IMR-90 (cell line): ENCODE measurements at regions not wholly inside any gene's neighbourhood (a gene's known extent, or its start where the extent isn't known, plus 50 kb on each side); places are given as distances from the start of the nearest gene placed in this dataset.
A peak's percentile ranks its signal among the peaks of the same experiment; 100 is the strongest.

Experiments used
- ATAC-seq: fragments of 200-7000 bp; cut with Tn5 transposase; 2 replicates; pipeline ENCODE4 v1.9.1; 2020; ENCODE audit warnings: low read depth, mild to moderate bottlenecking, moderate library complexity
- BruUV-seq: library from RNA; stranded (reverse); fragments of 400-500 nt; replicated peaks from 2 replicates; lab custom pipeline; 2021; lab: Mats Ljungman, UMichigan
- CTCF ChIA-PET: fragments of 300-600 bp; formaldehyde crosslinking; extraction: SDS; loops from one replicate; lab custom pipeline; 2021; ENCODE audit warnings: antibody characterized with exemption; lab: Yijun Ruan, JAX
- POLR2A ChIA-PET: fragments of 300-600 bp; sonication (Branson Sonifier 250); formaldehyde crosslinking; loops from one replicate; lab custom pipeline; 2022; ENCODE audit warnings: antibody characterized with exemption; ENCODE audit not compliant: unreplicated experiment; lab: Charles Lee
- DNase-seq: peaks from one replicate; pipeline ENCODE4 v3.0.0; 2013
- H2AFZ ChIP-seq: replicated peaks from 2 replicates; pipeline ENCODE3; 2013; ENCODE audit warnings: low read length, mild to moderate bottlenecking; ENCODE audit not compliant: poor library complexity
- H2AK5ac ChIP-seq: 2 replicates; pipeline ENCODE4 v1.6.1; 2013; ENCODE audit warnings: low read depth, low read length, inconsistent platforms
- H2AK9ac ChIP-seq: replicated peaks from 2 replicates; pipeline ENCODE3; 2013; ENCODE audit warnings: mild to moderate bottlenecking, low read depth, low read length, moderate library complexity; ENCODE audit not compliant: poor library complexity
- H2BK120ac ChIP-seq: 2 replicates; pipeline ENCODE4 v1.6.1; 2013; ENCODE audit warnings: low read depth, low read length, inconsistent platforms
- H2BK15ac ChIP-seq: 3 replicates; pipeline ENCODE4 v1.6.1; 2013; ENCODE audit warnings: low read depth, low read length, inconsistent platforms
- H2BK20ac ChIP-seq: 2 replicates; pipeline ENCODE4 v1.6.1; 2013; ENCODE audit warnings: low read depth, mild to moderate bottlenecking, inconsistent platforms, low read length, moderate library complexity
- H2BK5ac ChIP-seq: 2 replicates; pipeline ENCODE4 v1.6.1; 2013; ENCODE audit warnings: mild to moderate bottlenecking, low read depth, low read length, inconsistent platforms; ENCODE audit not compliant: poor library complexity, severe bottlenecking
- H3K14ac ChIP-seq: replicated peaks from 2 replicates; pipeline ENCODE4 v1.6.1; 2013; ENCODE audit warnings: low read depth, low read length, inconsistent platforms
- H3K18ac ChIP-seq: 2 replicates; pipeline ENCODE4 v1.6.1; 2013; ENCODE audit warnings: low read depth, low read length, control low read depth
- H3K23ac ChIP-seq: 2 replicates; pipeline ENCODE4 v1.6.1; 2013; ENCODE audit warnings: low read depth, low read length, inconsistent platforms
- H3K27ac ChIP-seq: 2 replicates; pipeline ENCODE4 v1.5.1; 2013; ENCODE audit warnings: mild to moderate bottlenecking, control low read depth, low read length; ENCODE audit not compliant: insufficient read depth
- H3K27me3 ChIP-seq: 2 replicates; pipeline ENCODE4 v1.6.1; 2013; ENCODE audit warnings: low read length; ENCODE audit not compliant: control insufficient read depth, insufficient read depth
- H3K36me3 ChIP-seq: 2 replicates; pipeline ENCODE4 v1.6.1; 2013; ENCODE audit warnings: low read length, mixed read lengths; ENCODE audit not compliant: control insufficient read depth, insufficient read depth
- H3K4ac ChIP-seq: 2 replicates; pipeline ENCODE4 v1.6.1; 2013; ENCODE audit warnings: low read depth, low read length, inconsistent platforms
- H3K4me1 ChIP-seq: 2 replicates; pipeline ENCODE4 v1.6.1; 2013; ENCODE audit warnings: low read length, mixed read lengths; ENCODE audit not compliant: control insufficient read depth, insufficient read depth
- H3K4me2 ChIP-seq: 2 replicates; pipeline ENCODE4 v1.6.1; 2013; ENCODE audit warnings: low read depth, mild to moderate bottlenecking, control low read depth, low read length, moderate library complexity
- H3K4me3 ChIP-seq: 2 replicates; pipeline ENCODE4 v1.5.1; 2013; ENCODE audit warnings: low read depth, mild to moderate bottlenecking, control low read depth, low read length, moderate library complexity; ENCODE audit not compliant: insufficient read depth
- H3K56ac ChIP-seq: 2 replicates; pipeline ENCODE4 v1.6.1; 2013; ENCODE audit warnings: low read length, inconsistent platforms; ENCODE audit not compliant: insufficient read depth; ENCODE audit errors: extremely low read depth
- H3K79me1 ChIP-seq, 2 experiments: 2 replicates each; pipeline ENCODE4 v1.6.1; 2013; ENCODE audit warnings: low read length in 2 of 2, inconsistent platforms in 1 of 2, low read depth in 1 of 2
- H3K9ac ChIP-seq: 2 replicates; pipeline ENCODE4 v1.6.1; 2013; ENCODE audit warnings: low read depth, low read length, control low read depth
- H3K9me1 ChIP-seq: 2 replicates; pipeline ENCODE4 v1.6.1; 2013; ENCODE audit warnings: low read length, inconsistent platforms; ENCODE audit not compliant: insufficient read depth
- H3K9me3 ChIP-seq: 2 replicates; pipeline ENCODE4 v1.6.1; 2013; ENCODE audit warnings: low read length; ENCODE audit not compliant: control insufficient read depth, insufficient read depth
- H4K20me1 ChIP-seq: 2 replicates; pipeline ENCODE4 v1.6.1; 2013; ENCODE audit warnings: low read length, inconsistent platforms; ENCODE audit not compliant: insufficient read depth
- H4K5ac ChIP-seq: 2 replicates; pipeline ENCODE4 v1.6.1; 2013; ENCODE audit warnings: mild to moderate bottlenecking, low read depth, low read length, control low read depth
- H4K8ac ChIP-seq, 2 experiments: 2 replicates each; pipeline ENCODE4 v1.6.1; 2013; ENCODE audit warnings: low read depth in 2 of 2, low read length in 2 of 2, control low read depth in 1 of 2, inconsistent platforms in 1 of 2
- H4K91ac ChIP-seq: 2 replicates; pipeline ENCODE4 v1.6.1; 2013; ENCODE audit warnings: low read depth, low read length, inconsistent platforms; ENCODE audit not compliant: insufficient read depth
- ELK1 ChIP-seq: fragments of 150-350 bp; IDR thresholded peaks from 2 replicates; pipeline ENCODE4 v1.6.1; 2016; ENCODE audit warnings: low read depth, mild to moderate bottlenecking, low read length, moderate library complexity, borderline replicate concordance
- MAFK ChIP-seq: IDR thresholded peaks from 2 replicates; pipeline ENCODE4 v1.6.1; 2012; ENCODE audit warnings: low read depth, low read length, improper control_type of control experiment
- USF2 ChIP-seq: fragments of 150-350 bp; IDR thresholded peaks from 2 replicates; pipeline ENCODE4 v1.6.1; 2017; ENCODE audit warnings: mild to moderate bottlenecking, antibody characterized with exemption, low read length, low read depth
- WGBS, 2 experiments: methylation state at CpG; one replicate each; pipeline versions ENCODE4 v1.1.5 to v1.1.7; 2013; ENCODE audit warnings: missing lambda C conversion rate in 2 of 2; ENCODE audit not compliant: insufficient read length in 1 of 2; ENCODE audit errors: extremely low coverage in 2 of 2; 5-methylcytosine and 5-hydroxymethylcytosine counted together
- dilution Hi-C: fragments of 300-500 bp; cut with HindIII; formaldehyde crosslinking; loops from one replicate; pipeline ENCODE4 v1.14.3; 2018; ENCODE audit warnings: low sequenced_read_pairs; ENCODE audit not compliant: unreplicated experiment
- in situ Hi-C: fragments of 300-500 bp; cut with MboI; formaldehyde crosslinking; loops from 3 replicates; pipeline ENCODE4 v1.14.3; 2019; ENCODE audit warnings: low sequenced_read_pairs, inconsistent platforms, mixed read lengths
- intact Hi-C: fragments of 100-400 bp; cut with micrococcal nuclease; formaldehyde crosslinking; loops from 2 replicates; pipeline ENCODE4 v1.10.0; 2022

GRCh38 chr5:2036885-2037284 is 154.2 kb upstream of the IRX4 start:
- H3K79me1 ChIP-seq = no peaks in the 10 kb centered on the region
- no peak overlapping the region for H2BK20ac ChIP-seq
- H3K4ac ChIP-seq = no peak overlapping the region
- H3K36me3 ChIP-seq = no peaks in the 10 kb centered on the region
- no peak overlapping the region for H2BK15ac ChIP-seq
- no peak overlapping the region for H4K5ac ChIP-seq
- H3K4me1 ChIP-seq = peaks cover 2% of the 10 kb centered on the region; the same call in 1 of the 2 replicates
- H2BK120ac ChIP-seq = no peak overlapping the region
- H2AK9ac ChIP-seq = no peak overlapping the region
- H2AFZ ChIP-seq = no peak overlapping the region
- no peak overlapping the region for H3K27ac ChIP-seq
- no peaks in the 10 kb centered on the region for H3K9me3 ChIP-seq
- POLR2A ChIA-PET = no interaction called here
- ATAC-seq = no peak
- no peak overlapping the region for H3K9ac ChIP-seq
- H3K9me1 ChIP-seq = no peaks in the 10 kb centered on the region
- no peak overlapping the region for H3K14ac ChIP-seq
- H3K4me3 ChIP-seq = no peak overlapping the region
- dilution Hi-C loops (no loop called here), intact Hi-C loops (no loop called here), in situ Hi-C loops (no loop called here)
- DNase-seq = no peak
- no peak overlapping the region for H3K56ac ChIP-seq
- H3K23ac ChIP-seq = no peak overlapping the region
- BruUV-seq = no TSS peak
- TF ChIP-seq MAFK = peak; percentile 79
- TF ChIP-seq USF2 = no peak
- TF ChIP-seq ELK1 = no peak
- no peak overlapping the region for H3K18ac ChIP-seq
- no peak overlapping the region for H2AK5ac ChIP-seq
- no peak overlapping the region for H3K4me2 ChIP-seq
- no peaks in the 10 kb centered on the region for H4K20me1 ChIP-seq
- H4K8ac ChIP-seq = no peak overlapping the region
- WGBS, 2 experiments = no CpG with 5 or more reads among the region's 6 CpGs
- no peak overlapping the region for H4K91ac ChIP-seq
- CTCF ChIA-PET = interaction anchor here (1.1 kb wide), 1 partner anchor 274 kb away, joined by 6 read pairs; no protein-coding TSS in a partner anchor
- H2BK5ac ChIP-seq = no peak overlapping the region
- H3K27me3 ChIP-seq = no peaks in the 10 kb centered on the region
